ENCODE measurements at regions not wholly inside any gene's neighbourhood (a gene's known extent, or its start where the extent isn't known, plus 50 kb on each side); places are given as distances from the start of the nearest gene placed in this dataset.

DNA sequence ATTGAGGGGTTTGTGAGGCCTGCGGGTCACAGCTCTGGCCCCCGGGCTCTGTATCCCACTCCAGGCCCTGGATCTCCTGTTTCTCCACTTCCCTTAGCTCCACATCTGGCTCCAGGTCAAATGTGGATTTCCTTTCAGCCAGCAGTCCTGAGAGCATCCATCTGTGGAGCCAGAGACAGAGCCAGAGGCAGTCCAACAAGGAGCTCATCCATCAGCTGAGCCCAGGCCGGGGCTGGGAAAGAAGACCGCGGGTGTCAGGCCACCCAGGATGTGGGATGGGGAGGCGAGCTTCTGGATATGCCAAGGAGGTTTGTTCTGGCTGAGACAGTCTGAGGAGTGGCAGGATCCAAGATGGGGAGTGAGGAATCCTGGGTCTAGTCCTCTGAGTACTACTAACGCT, 91.7 kb downstream of the EFNB1 start:
- TF ChIP-seq, protein P1, sequence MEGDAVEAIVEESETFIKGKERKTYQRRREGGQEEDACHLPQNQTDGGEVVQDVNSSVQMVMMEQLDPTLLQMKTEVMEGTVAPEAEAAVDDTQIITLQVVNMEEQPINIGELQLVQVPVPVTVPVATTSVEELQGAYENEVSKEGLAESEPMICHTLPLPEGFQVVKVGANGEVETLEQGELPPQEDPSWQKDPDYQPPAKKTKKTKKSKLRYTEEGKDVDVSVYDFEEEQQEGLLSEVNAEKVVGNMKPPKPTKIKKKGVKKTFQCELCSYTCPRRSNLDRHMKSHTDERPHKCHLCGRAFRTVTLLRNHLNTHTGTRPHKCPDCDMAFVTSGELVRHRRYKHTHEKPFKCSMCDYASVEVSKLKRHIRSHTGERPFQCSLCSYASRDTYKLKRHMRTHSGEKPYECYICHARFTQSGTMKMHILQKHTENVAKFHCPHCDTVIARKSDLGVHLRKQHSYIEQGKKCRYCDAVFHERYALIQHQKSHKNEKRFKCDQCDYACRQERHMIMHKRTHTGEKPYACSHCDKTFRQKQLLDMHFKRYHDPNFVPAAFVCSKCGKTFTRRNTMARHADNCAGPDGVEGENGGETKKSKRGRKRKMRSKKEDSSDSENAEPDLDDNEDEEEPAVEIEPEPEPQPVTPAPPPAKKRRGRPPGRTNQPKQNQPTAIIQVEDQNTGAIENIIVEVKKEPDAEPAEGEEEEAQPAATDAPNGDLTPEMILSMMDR (IDR thresholded peaks at IDR 0.05): no peak
- TF ChIP-seq POLR2A (IDR thresholded peaks at IDR 0.05): no peak
